ENCODE measurements at regions not wholly inside any gene's neighbourhood (a gene's known extent, or its start where the extent isn't known, plus 50 kb on each side); places are given as distances from the start of the nearest gene placed in this dataset.

GRCh38 chr17:68182940-68183551, 64.8 kb upstream of the AMZ2 start:
- no peak for TF ChIP-seq HMGXB4 (CRISPR knock-in tag; IDR thresholded peaks at IDR 0.05; ENCODE audit: borderline replicate concordance)
- TF ChIP-seq MAFK (IDR thresholded peaks at IDR 0.05; ENCODE audit: partially characterized antibody) = peak; percentile 88
- WGBS (ENCODE audit: missing lambda C conversion rate) = 84% methylated on average over 10 of the region's 12 CpGs
- ChIA-PET POLR2A (interaction anchor here (0.6 kb wide), 1 partner anchor 83 kb away, joined by 3 read pairs; no protein-coding TSS in a partner anchor), CTCF (interaction anchor here (1.5 to 7.5 kb wide), 5 partner anchors 10 to 22 kb away, joined by 5 to 77 read pairs (median 33); no protein-coding TSS in a partner anchor)
- ATAC-seq (no peak; a peak in 1 of 6 replicates), FAIRE-seq (no peak), DNase-seq (ENCODE audit: low read depth in 1 of 2, low spot score in 1 of 2) (no peak)
- H3K4me2 ChIP-seq = no peak overlapping the region
- H3K4me1 ChIP-seq = no peaks in the 10 kb centered on the region
- no peak overlapping the region for H3K4me3 ChIP-seq
- peak overlapping the region in 1 of 2 experiments; percentile 1; a peak in 1 of 6 replicates for H3K27ac ChIP-seq
- no peaks in the 10 kb centered on the region for H3K9me3 ChIP-seq

GRCh38 chr17:68184141-68184571, 63.7 kb upstream of the AMZ2 start:
- ChIA-PET POLR2A (no interaction called here), CTCF (interaction anchor here (0.9 to 7.5 kb wide), 6 partner anchors 8 to 172 kb away, joined by 3 to 77 read pairs (median 4); no protein-coding TSS in a partner anchor)
- Histone ChIP-seq H3K4me1 (no peaks in the 10 kb centered on the region), H3K27ac (no peak overlapping the region), H3K9me3 (no peaks in the 10 kb centered on the region), H3K4me2 (no peak overlapping the region), H3K4me3 (no peak overlapping the region)
- no peak for DNase-seq (ENCODE audit: low read depth in 1 of 2, low spot score in 1 of 2)
- no peak for FAIRE-seq
- ATAC-seq = no peak
- WGBS (ENCODE audit: missing lambda C conversion rate) = 87% methylated on average over 10 of the region's 10 CpGs
- TF ChIP-seq JUN (IDR thresholded peaks at IDR 0.05) = no peak
- no peak for TF ChIP-seq SREBF2 (IDR thresholded peaks at IDR 0.05)
- no peak for TF ChIP-seq JUNB (IDR thresholded peaks at IDR 0.05)
- no peak for TF ChIP-seq KDM1A (IDR thresholded peaks at IDR 0.05; ENCODE audit: low read depth)
- TF ChIP-seq CTCF (IDR thresholded peaks at IDR 0.05) = no peak
- TF ChIP-seq CEBPB (IDR thresholded peaks at IDR 0.05) = no peak
- no peak for TF ChIP-seq ZC3H11A (IDR thresholded peaks at IDR 0.05)
- TF ChIP-seq BCL3 (IDR thresholded peaks at IDR 0.05) = no peak
- TF ChIP-seq HEYL (CRISPR knock-in tag; IDR thresholded peaks at IDR 0.05) = no peak
- TF ChIP-seq ZNF302 (CRISPR knock-in tag; IDR thresholded peaks at IDR 0.05) = no peak
- TF ChIP-seq E2F6 (IDR thresholded peaks at IDR 0.05; ENCODE audit: borderline replicate concordance, low read depth) = no peak
- no peak for TF ChIP-seq BHLHE40 (IDR thresholded peaks at IDR 0.05; ENCODE audit: low read depth, low read length)
- no peak for TF ChIP-seq MAX (IDR thresholded peaks at IDR 0.05)
- TF ChIP-seq RAD21 (conservative IDR thresholded peaks at IDR 0.05 in 1 of 2, IDR thresholded peaks at IDR 0.05 in 1 of 2) = no peak
- no peak for TF ChIP-seq PBX3 (IDR thresholded peaks at IDR 0.05)
- no peak for TF ChIP-seq MAZ (IDR thresholded peaks at IDR 0.05; ENCODE audit: borderline replicate concordance, low read depth, low read length)
- TF ChIP-seq FOXS1 (CRISPR knock-in tag; IDR thresholded peaks at IDR 0.05) = no peak
- TF ChIP-seq EHMT2 (IDR thresholded peaks at IDR 0.05; ENCODE audit: low read depth) = no peak
